CD14-positive monocyte (primary cell): ENCODE measurements at regions not wholly inside any gene's neighbourhood (a gene's known extent, or its start where the extent isn't known, plus 50 kb on each side); places are given as distances from the start of the nearest gene placed in this dataset.
"Not testable (repeated sequence)": the region's sequence is repeated elsewhere in the genome, so short reads cannot be mapped to it uniquely, and the experiment has no call there.

Experiments used
- DNase-seq, 3 donors: peaks; one replicate each; pipeline ENCODE4 v3.0.0-alpha.2; 2011 to 2022
- H2AFZ ChIP-seq: 2 replicates; pipeline ENCODE4 v1.6.0; 2012; ENCODE audit warnings: mild to moderate bottlenecking, low read depth, low read length, inconsistent platforms; ENCODE audit not compliant: insufficient read depth, poor library complexity, severe bottlenecking
- H3K27ac ChIP-seq, 2 donors: 1 replicate in 1 of 2; 2 replicates in 1 of 2; pipeline ENCODE4 v1.5.1; 2012 to 2013; ENCODE audit warnings: low read length in 2 of 2, control low read depth in 1 of 2, inconsistent platforms in 1 of 2, low read depth in 1 of 2, mild to moderate bottlenecking in 1 of 2
- H3K27me3 ChIP-seq, 2 donors: one replicate each; pipeline versions ENCODE4 v1.6.0 to v1.6.1; 2011 to 2013; ENCODE audit warnings: low read length in 2 of 2; ENCODE audit not compliant: control insufficient read depth in 2 of 2, insufficient read depth in 2 of 2
- H3K36me3 ChIP-seq, 2 donors: replicated peaks in 1 of 2; 1 replicate in 1 of 2; 2 replicates in 1 of 2; pipeline versions ENCODE4 v1.5.1 to v1.6.1; 2012 to 2013; ENCODE audit warnings: low read length in 2 of 2, control low read depth in 1 of 2, inconsistent platforms in 1 of 2, mild to moderate bottlenecking in 1 of 2; ENCODE audit not compliant: insufficient read depth in 2 of 2, control insufficient read depth in 1 of 2
- H3K4me1 ChIP-seq, 2 donors: 1 replicate in 1 of 2; 2 replicates in 1 of 2; pipeline versions ENCODE4 v1.5.1 to v1.6.1; 2012 to 2013; ENCODE audit warnings: low read length in 2 of 2, control low read depth in 1 of 2, inconsistent platforms in 1 of 2, mild to moderate bottlenecking in 1 of 2, moderate library complexity in 1 of 2; ENCODE audit not compliant: insufficient read depth in 2 of 2, control insufficient read depth in 1 of 2
- H3K4me2 ChIP-seq: replicated peaks from 2 replicates; pipeline ENCODE3; 2012; ENCODE audit warnings: low read length, moderate library complexity, mild to moderate bottlenecking; ENCODE audit not compliant: poor library complexity, severe bottlenecking; ENCODE audit errors: extremely low read depth
- H3K4me3 ChIP-seq, 3 experiments: fragments of 200-600 bp in 1 of 3; sonication (generic) in 1 of 3; replicated peaks in 1 of 3; 1 replicate in 2 of 3; 2 replicates in 1 of 3; pipeline ENCODE4 v1.5.1; 2011 to 2013; ENCODE audit warnings: low read length in 3 of 3, mild to moderate bottlenecking in 3 of 3, control low read depth in 2 of 3, low read depth in 2 of 3, inconsistent platforms in 1 of 3, moderate library complexity in 1 of 3
- H3K79me2 ChIP-seq: 2 replicates; pipeline ENCODE4 v1.6.0; 2012; ENCODE audit warnings: mild to moderate bottlenecking, control low read depth, inconsistent platforms, low read length, moderate library complexity; ENCODE audit not compliant: insufficient read depth
- H3K9ac ChIP-seq: 2 replicates; pipeline ENCODE4 v1.6.0; 2017; ENCODE audit warnings: low read length, mild to moderate bottlenecking; ENCODE audit not compliant: insufficient read depth, poor library complexity, severe bottlenecking
- H3K9me3 ChIP-seq, 2 donors: replicated peaks in 1 of 2; 1 replicate in 1 of 2; 2 replicates in 1 of 2; pipeline versions ENCODE4 v1.5.1 to v1.6.1; 2012 to 2013; ENCODE audit warnings: low read length in 2 of 2, control low read depth in 1 of 2; ENCODE audit not compliant: control insufficient read depth in 1 of 2, insufficient read depth in 1 of 2
- H4K20me1 ChIP-seq: 2 replicates; pipeline ENCODE4 v1.6.0; 2012; ENCODE audit warnings: mild to moderate bottlenecking, low read length, control low read depth, moderate library complexity; ENCODE audit not compliant: insufficient read depth
- H3K27ac Mint-ChIP-seq, 7 donors: one replicate each; pipeline ENCODE4 v1.8.0; 2020; ENCODE audit warnings: mild to moderate bottlenecking in 7 of 7, mixed read lengths in 7 of 7, moderate library complexity in 6 of 7, inconsistent platforms in 2 of 7
- H3K27me3 Mint-ChIP-seq, 3 donors: one replicate each; pipeline ENCODE4 v1.8.0; 2021 to 2022; ENCODE audit warnings: low read depth in 3 of 3, mild to moderate bottlenecking in 3 of 3, mixed read lengths in 3 of 3, moderate library complexity in 3 of 3, inconsistent platforms in 1 of 3
- H3K36me3 Mint-ChIP-seq, 2 donors: one replicate each; pipeline ENCODE4 v1.8.0; 2020; ENCODE audit warnings: mixed read lengths in 2 of 2, inconsistent platforms in 1 of 2, mild to moderate bottlenecking in 1 of 2
- H3K4me1 Mint-ChIP-seq: one replicate; pipeline ENCODE4 v1.8.0; 2020; ENCODE audit warnings: mild to moderate bottlenecking, mixed read lengths
- H3K4me3 Mint-ChIP-seq, 2 donors: one replicate each; pipeline ENCODE4 v1.8.0; 2020; ENCODE audit warnings: mild to moderate bottlenecking in 2 of 2, mixed read lengths in 2 of 2, moderate library complexity in 1 of 2
- H3K9me3 Mint-ChIP-seq, 7 donors: one replicate each; pipeline ENCODE4 v1.8.0; 2020 to 2022; ENCODE audit warnings: mixed read lengths in 7 of 7, mild to moderate bottlenecking in 6 of 7, moderate library complexity in 6 of 7, inconsistent platforms in 2 of 7
- WGBS: methylation state at CpG from one replicate; pipeline ENCODE4 v1.1.5; 2013; ENCODE audit warnings: missing lambda C conversion rate; ENCODE audit not compliant: insufficient coverage; 5-methylcytosine and 5-hydroxymethylcytosine counted together
- intact Hi-C, 2 donors: fragments of 100-400 bp; cut with micrococcal nuclease; formaldehyde crosslinking; loops; one replicate each; pipeline versions ENCODE4 v1.15.0 to v1.15.1; 2023

DNA sequence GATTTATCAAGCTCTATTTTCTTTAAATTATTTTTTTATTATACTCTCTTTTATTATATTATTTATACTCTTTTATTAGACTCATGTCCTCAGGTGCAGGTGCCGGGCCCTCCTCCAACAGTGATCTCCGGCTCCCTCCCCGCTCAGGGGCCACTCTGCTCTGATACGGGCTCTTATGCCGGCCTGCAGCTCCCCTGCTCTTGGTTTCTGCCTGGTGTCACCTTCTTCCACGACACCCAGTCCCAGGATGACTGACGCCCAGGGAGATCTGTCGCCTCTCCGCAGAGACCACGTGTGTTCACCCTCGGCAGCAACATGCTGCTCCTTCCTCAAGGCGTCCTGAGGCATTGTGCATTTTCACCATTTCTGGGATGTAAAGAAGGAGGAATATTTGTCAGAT, 322.3 kb downstream of the CACNA1B start:
- 88% methylated on average over 4 of the region's 12 CpGs for WGBS
- DNase-seq, intact Hi-C loops, H3K36me3 Mint-ChIP-seq, H3K4me3 Mint-ChIP-seq, H3K9me3 Mint-ChIP-seq, H3K27me3 ChIP-seq, H4K20me1 ChIP-seq, H3K4me2 ChIP-seq, H3K4me3 ChIP-seq, H3K79me2 ChIP-seq, H3K27ac ChIP-seq, H3K9ac ChIP-seq, H3K9me3 ChIP-seq, H3K4me1 Mint-ChIP-seq, H2AFZ ChIP-seq, H3K4me1 ChIP-seq, H3K27me3 Mint-ChIP-seq, H3K36me3 ChIP-seq: not testable (repeated sequence)
- peak overlapping the region in 1 of 7 donors; percentile 15 for H3K27ac Mint-ChIP-seq

DNA sequence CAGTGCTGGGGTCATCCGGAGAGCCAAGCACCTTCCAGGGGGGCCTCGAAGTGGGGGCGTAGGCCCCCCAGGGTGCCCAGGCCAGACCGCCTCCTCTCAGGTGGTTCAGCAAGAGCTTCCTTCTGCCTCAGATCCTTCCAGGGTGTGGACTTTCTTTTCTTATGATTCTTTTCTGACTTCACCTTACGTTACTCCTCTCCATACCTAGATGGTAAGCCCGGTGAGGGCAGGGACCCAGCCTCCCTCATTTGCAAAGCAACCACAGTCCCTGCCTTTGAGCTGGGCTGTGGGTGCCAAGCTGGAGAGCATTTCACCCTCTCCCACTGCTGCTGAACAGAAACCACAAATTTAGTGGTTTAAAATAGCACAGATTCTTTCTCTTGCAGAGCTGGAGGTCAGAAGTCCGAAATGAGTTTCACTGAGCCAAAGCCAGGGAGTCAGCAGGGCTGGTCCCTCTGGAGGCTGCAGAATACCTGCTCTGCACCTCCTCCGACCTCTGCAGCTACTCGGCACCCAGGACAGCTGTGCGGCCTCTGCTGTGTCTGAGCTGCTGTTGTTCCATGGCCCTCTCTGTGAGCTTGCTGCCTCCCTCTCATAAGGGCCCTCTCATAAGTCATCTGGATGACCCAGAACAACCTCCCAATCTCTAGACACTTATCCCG, 323.0 kb downstream of the CACNA1B start:
- H3K27ac ChIP-seq, intact Hi-C loops, H3K27me3 Mint-ChIP-seq, H3K9ac ChIP-seq, H3K79me2 ChIP-seq, H3K4me3 Mint-ChIP-seq, H3K27ac Mint-ChIP-seq, H3K4me3 ChIP-seq, DNase-seq, H3K36me3 Mint-ChIP-seq, H3K36me3 ChIP-seq, H3K4me2 ChIP-seq, H3K27me3 ChIP-seq, H3K9me3 Mint-ChIP-seq, H3K4me1 Mint-ChIP-seq, H3K4me1 ChIP-seq, H2AFZ ChIP-seq, H4K20me1 ChIP-seq, H3K9me3 ChIP-seq: not testable (repeated sequence)
- WGBS, result 100% methylated on average over 1 of the region's 11 CpGs

- H3K36me3 Mint-ChIP-seq, H4K20me1 ChIP-seq, H3K27me3 ChIP-seq, H3K9me3 Mint-ChIP-seq, H3K27ac ChIP-seq, DNase-seq, H3K27me3 Mint-ChIP-seq, H2AFZ ChIP-seq, H3K79me2 ChIP-seq, H3K9ac ChIP-seq, H3K4me1 ChIP-seq, intact Hi-C loops, H3K27ac Mint-ChIP-seq, H3K4me1 Mint-ChIP-seq, H3K4me3 Mint-ChIP-seq, H3K4me3 ChIP-seq, H3K36me3 ChIP-seq, H3K9me3 ChIP-seq, H3K4me2 ChIP-seq: not testable (repeated sequence)
- 83% methylated on average over 2 of the region's 15 CpGs for WGBS
Measured at GRCh38 chr9:138201167-138201889, 323.7 kb downstream of the CACNA1B start.

GRCh38 chr9:138202043-138202442, 324.5 kb downstream of the CACNA1B start:
- DNase-seq, H3K9ac ChIP-seq, H3K36me3 Mint-ChIP-seq, H3K36me3 ChIP-seq, H3K79me2 ChIP-seq, H2AFZ ChIP-seq, H3K27me3 Mint-ChIP-seq, H3K4me1 Mint-ChIP-seq, H4K20me1 ChIP-seq, H3K4me3 ChIP-seq, H3K4me2 ChIP-seq, H3K9me3 ChIP-seq, intact Hi-C loops, H3K27ac ChIP-seq, H3K4me1 ChIP-seq, H3K27me3 ChIP-seq, H3K4me3 Mint-ChIP-seq, H3K9me3 Mint-ChIP-seq: not testable (repeated sequence)
- H3K27ac Mint-ChIP-seq, result peak overlapping the region in 1 of 7 donors; percentile 61
- 90% methylated on average over 2 of the region's 12 CpGs for WGBS
